OCI-LY3 (cell line): ENCODE measurements at regions not wholly inside any gene's neighbourhood (a gene's known extent, or its start where the extent isn't known, plus 50 kb on each side); places are given as distances from the start of the nearest gene placed in this dataset.

ENCODE experiments used
- CTCF ChIP-seq: fragments of 200-600, 300-600 bp; sonication (generic); IDR thresholded peaks from 2 replicates; pipeline ENCODE4 v1.5.1; 2014; ENCODE audit warnings: antibody characterized with exemption, low read length, low read depth
- EZH2phosphoT487 ChIP-seq: fragments of 200-600 bp; shearing (Covaris generic); IDR thresholded peaks from 2 replicates; pipeline ENCODE4 v1.6.1; 2018; ENCODE audit warnings: antibody characterized with exemption, mixed run types, low read depth

GRCh38 chr6:1500913-1501312 is 108.8 kb upstream of the FOXC1 start:
- no peak for TF ChIP-seq CTCF
- TF ChIP-seq EZH2phosphoT487: no peak
